HG03039 (cell line): ENCODE measurements at regions not wholly inside any gene's neighbourhood (a gene's known extent, or its start where the extent isn't known, plus 50 kb on each side); places are given as distances from the start of the nearest gene placed in this dataset.
"Not testable (repeated sequence)": the region's sequence is repeated elsewhere in the genome, so short reads cannot be mapped to it uniquely, and the experiment has no call there.

ENCODE experiments used
- ATAC-seq: cut with Tn5 transposase; IDR thresholded peaks from one replicate; pipeline ENCODE4 v1.9.1; 2021; ENCODE audit warnings: mild to moderate bottlenecking, moderate library complexity; ENCODE audit not compliant: unreplicated experiment

DNA sequence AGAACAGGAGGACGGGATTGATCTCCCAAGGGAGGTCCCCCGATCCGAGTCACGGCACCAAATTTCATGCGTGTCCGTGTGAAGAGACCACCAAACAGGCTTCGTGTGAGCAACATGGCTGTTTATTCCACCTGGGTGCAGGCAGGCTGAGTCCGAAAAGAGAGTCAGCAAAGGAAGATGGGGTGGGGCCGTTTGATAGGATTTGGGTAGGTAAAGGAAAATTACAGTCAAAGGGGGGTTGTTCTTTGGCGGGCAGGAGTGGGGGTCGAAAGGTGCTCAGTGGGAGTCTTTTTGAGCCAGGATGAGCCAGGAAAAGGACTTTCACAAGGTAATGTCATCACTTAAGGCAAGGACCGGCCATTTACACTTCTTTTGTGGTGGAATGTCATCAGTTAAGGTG, 763.6 kb upstream of the CTNND2 start:
- ATAC-seq, result not testable (repeated sequence)

DNA sequence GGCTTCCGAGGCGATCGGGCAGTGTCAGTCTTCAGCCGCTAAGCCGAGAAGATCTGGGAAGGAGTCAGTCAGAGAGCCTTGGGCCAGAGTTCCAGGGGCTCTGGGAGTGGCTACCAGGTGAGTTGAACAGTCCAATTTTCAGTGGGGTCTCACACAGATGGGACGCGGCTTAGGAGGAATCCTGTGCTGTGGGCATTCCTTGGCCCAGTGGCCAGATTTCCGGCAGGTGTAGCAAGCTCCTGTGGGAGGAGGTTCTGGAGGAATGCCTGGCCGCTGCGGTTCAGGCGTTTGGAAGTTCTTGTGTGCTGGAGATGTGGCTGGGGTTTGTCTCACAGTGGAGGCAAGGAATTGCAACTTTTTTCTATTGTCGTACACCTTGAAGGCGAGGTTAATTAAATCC, 761.5 kb upstream of the CTNND2 start:
- ATAC-seq, result not testable (repeated sequence)

DNA sequence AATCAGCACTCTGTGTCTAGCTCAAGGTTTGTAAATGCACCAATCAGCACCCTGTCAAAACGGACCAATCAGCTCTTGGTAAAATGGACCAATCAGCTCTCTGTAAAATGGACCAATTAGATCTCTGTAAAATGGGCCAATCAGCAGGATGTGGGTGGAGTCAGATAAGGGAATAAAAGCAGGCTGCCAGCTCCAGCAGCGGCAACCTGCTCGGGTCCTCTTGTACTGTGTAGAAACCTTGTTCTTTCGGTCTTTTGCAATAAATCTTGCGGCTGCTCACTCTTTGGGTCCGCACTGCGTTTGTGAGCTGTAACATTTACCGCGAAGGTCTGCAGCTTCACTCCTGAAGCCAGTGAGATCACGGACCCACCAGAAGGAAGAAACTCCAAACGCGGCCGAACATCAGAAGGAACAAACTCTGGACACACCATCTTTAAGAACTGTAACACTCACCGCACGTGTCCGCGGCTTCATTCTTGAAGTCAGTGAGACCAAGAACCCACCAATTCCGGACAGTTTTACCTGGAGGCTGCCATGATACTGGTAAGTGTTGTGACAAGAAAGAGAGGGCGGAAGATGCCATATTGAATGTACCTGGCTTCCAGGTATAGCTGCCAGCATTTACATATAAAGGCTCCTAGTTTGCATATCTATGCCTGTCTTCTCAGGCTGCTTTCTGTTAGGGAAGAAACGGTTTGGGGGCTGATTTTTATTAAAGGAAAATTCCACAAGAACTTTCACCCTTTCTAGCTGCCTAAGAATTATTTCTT, 758.5 kb upstream of the CTNND2 start:
- ATAC-seq, result no peak

DNA sequence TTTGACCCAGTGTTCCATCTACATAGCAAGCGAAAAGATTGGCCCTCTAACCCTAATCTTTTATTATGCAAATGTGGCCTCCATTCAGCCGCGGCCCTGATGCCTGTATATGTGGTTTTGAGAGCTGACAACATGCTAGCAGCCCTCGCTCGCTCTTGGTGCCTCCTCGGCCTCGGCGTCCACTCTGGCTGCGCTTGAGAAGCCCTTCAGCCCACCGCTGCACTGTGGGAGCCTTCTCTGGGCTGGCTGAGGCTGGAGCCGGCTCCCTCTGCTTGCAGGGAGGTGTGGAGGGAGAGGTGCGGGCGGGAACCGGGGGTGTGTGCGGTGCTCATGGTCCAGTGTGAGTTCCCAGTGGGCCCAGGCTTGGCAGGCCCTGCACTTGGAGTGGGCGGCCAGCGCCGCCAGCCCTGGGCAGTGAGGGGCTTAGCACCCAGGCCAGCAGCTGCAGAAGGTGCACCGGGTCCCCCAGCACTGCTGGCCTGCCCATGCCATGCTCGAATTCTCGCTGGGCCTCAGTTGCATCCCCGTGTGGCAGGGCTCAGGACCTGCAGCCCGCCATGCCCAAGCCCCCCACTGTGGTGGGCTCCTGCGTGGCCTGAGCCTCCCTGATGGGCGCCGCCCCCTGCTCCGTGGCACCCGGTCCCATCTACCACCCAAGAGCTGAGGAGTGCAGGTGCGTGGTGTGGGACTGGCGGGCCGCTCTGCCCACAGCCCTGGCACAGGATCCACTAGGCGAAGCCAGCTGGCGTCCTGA, 757.5 kb upstream of the CTNND2 start:
- ATAC-seq, result no peak

DNA sequence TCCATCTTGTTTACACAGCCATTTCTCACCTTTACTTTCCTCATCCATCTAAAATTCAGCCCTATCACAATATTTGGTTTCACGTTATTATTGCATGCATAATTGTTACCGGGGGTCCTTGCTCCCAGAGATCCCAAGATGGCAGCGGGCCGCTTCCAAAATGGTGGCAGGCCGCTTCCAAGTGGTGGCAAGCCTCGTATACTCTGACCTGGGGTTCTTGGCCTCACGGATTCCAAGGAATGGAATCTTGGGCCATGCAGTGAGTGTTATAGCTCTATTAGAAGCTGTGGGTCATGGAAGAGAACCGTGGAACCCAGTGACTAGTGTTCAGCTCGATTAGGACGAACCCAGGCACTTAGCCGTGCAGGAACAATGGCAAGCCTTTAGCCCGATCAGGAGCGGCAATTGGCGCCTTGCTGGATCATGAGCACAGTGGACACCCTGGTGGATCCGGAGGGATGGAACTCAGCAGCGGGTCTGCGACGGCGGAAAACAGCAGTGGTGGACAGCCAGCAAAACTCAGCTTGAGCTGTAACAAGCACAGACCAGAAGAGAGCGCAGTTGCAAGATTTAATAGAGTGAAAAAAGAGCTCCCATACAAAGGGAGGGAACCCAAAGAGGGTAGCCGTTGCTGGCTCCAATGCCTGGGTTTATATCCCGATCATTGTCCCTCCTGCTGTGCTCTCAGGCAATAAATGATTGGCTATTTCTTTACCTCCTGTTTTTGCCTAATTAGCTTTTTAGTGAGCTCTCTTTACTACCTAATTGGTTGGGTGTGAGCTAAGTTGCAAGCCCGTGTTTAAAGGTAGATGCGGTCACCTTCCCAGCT, 756.2 kb upstream of the CTNND2 start:
- not testable (repeated sequence) for ATAC-seq

DNA sequence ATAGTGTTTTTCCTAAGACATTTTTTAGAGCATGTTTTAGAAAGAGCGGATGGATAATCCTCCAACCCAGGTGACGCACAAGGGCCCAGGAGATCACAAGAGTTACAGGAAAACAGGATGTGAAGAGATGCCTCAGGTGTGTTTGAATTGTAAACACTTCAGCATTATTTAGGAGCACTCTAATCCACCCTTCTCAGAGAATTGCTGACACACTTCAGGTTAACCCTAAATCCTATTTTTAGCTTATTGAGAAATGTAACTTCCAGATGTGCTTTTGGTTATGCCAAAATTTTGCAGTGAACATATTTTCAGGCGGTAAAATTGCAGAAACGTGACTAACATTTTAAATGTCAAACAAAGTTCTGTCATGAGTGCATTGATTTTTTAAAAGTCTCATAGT, 755.4 kb upstream of the CTNND2 start:
- ATAC-seq, result no peak

DNA sequence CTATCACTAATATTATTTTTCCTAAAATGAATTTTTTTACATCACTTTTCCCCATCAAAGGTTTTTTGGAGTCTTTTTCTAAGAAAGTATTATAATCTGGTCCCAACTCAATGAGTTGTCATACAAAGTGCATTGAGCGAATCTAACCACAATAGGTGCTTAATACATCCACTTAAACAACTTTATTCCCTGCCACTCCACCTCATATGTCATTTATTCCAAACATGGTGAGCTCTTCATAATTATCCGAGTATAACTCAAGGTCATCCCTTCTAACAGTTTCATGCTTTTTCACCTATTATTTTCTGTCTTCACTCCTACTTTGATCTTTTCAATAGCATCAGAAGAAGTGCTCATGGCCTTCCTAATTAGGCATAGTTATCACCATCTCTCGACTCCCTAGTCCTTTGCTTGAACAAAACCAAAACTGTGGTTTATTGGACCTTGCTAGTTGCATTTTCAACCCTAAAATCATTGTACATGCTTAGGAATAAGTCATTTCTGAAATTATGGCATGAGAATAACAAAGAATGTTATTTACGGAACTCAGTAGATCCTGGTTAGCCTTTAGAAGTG, 754.7 kb upstream of the CTNND2 start:
- ATAC-seq, result no peak

DNA sequence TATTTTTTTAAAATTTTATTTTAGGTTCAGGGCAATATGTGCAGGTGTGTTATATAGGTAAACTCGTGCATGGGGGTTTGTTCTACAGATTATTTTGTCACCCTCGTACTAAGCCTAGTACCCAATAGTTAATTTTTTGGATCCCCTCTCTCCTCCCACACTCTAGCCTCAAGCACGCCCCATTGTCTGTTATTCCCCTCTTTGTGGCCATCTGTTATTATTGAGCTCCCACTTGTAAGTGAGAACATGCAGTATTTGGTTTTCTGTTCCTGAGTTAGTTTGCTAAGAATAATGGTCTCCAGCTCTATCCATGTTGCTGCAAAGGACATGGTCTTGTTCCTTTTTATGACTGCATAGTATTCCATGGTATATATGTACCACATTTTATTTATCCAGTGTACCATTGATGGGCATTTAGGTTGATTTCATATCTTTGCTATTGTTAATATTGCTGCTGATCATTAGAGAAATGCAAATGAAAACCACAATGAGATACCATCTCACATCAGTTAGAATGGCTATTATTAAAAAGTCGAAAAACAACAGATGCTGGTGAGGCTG, 753.7 kb upstream of the CTNND2 start:
- ATAC-seq, result not testable (repeated sequence)

DNA sequence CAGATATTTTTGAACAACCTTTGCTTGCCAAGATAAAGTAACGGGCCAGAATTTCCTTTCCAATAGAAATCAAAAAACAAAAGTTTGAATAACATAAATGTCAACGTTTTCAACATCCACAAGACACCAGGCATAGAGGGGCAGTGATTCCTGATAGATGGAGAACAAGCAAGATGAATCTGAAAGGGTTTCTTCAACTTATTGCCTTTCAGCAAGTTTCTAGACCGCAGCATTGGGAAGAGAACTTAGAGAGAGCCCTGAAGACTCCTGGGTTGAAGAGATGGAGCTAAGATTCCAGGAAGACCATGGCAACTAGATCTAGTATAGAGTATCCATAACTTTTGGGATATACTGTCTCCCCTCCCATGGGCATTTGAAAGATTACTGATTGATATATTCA, 751.4 kb upstream of the CTNND2 start:
- no peak for ATAC-seq

DNA sequence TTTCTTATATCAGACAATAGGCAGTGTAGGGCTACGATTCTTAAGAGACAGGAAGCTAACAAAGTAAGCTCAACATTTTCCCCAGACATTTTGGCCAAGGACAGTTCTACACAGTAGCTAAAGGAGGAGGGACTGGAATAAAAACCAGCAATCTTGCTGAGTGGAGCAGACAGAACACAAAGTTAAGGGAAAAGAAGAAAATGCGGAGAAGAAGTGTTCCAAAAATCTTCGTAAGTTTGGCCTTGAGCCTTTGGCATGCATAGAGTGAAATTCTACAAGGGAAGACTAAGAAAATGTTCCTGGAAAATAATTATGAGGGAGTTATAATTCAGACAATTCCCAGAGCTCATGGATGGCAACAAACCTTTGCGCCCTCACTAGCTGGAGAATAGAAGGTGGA, 748.0 kb upstream of the CTNND2 start:
- no peak for ATAC-seq

DNA sequence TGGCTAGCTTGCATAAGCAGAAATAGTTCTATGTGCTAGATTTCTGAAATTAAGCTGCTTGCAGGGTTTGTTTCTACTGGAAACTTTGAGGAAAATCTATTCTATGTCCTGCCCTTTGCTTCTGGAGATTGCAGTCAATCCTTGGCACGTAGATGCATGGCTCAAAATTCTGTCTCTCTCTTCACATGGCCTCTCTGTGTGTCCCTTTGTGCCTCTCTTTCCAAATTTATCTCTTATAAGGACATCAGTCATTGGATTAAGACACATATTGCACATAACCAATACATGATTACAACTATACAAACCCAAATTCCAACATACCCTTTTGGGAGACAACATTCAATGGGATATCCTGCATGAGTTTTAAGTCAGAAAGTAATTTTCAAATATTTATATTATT, 744.3 kb upstream of the CTNND2 start:
- no peak for ATAC-seq

DNA sequence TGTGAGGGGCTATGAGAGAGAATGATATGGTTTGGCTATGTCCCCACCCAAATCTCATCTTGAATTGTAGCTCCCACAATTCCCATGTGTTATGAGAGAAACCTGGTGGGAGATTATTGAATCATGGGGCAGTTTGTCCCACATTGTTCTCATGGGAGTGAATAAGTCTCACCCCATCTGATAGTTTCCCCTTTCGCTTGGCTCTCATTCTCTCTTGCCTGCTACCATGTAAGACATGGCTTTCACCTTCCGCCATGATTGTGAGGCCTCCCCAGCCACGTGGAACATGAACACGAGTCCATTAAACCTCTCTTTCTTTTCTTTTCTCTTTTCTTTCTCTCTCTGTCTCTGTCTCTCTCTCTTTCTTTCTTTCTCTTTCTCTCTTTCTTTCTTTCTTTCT, 743.4 kb upstream of the CTNND2 start:
- ATAC-seq, result no peak

DNA sequence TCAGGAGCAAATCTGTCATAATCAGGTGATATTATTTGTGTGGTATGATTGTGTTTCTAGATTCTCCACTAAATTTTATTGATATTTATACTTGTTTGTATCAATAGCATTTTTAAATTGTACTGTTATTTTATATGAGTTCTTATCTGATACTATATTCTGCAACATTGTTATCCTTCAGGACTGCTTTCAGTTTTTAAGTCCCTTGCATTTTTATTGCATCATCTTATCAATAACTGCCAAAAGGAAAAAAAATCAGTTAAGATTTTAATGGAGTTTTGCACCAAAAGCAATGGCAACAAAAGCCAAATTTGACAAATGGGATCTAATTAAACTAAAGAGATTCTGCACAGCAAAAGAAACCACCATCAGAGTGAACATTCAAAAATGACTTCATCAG, 741.3 kb upstream of the CTNND2 start:
- ATAC-seq, result no peak

DNA sequence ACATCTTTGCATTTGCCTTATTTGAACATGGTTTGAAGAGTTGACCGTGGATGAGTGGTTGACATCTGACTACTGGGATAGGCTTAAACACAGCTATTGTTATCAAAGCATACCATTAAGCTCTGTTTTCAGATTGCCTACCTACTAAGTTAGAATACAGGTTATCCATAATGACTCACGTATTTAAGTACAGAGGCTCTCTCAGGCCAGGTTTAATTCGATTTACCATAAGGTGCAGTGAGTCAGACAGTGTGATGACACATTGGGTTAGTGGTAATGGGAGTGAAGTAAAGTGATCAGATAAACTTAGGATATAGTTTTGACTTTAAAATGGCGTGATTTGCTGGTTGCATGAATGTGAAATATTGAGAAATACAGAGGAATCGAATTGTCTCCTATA, 732.0 kb upstream of the CTNND2 start:
- ATAC-seq, result no peak

DNA sequence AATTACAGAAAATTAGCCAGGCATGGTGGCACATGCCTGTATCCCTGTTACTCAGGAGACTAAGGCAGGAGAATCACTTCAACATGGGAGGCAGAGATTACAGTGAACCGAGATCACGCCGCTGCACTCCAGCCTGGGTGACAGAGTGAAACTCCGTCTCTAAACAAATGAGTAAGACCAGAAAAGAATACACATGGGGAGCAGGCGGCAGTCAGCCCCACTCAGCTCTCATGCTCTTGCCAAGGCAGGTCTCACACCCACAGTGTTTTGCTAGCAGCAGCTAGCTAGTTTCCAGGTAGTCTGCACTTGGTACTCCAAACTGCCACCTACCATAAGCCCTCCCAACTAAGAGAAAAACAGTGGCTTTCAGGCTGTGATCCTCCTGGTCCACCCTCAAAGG, 722.3 kb upstream of the CTNND2 start:
- no peak for ATAC-seq

DNA sequence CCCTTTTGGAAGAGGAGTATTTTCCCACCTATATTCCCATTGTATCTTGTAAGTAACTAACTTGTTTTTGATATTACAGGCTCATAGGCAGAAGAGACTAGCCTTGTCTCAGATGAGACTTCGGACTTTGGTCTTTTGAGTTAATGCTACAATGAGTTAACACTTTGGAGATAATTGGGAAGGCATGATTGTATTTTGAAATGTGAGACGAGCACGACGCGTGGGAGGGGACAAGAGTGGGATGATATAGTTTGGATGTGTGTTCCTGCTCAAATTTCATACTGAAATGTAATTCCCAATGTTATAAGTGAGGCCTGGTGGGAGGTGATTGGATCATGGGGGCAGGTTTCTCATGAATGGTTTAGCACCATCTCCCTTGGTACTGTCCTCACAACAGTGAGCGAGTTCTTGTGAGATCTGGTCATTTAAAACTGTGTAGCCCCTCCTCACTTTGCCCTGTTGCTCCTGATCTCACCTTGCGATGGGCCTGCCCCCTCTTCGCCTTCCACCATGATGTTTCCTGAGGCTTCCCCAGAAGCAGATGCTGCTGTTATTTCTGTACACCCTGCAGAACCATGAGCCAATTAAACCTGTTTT, 721.5 kb upstream of the CTNND2 start:
- ATAC-seq, result no peak

DNA sequence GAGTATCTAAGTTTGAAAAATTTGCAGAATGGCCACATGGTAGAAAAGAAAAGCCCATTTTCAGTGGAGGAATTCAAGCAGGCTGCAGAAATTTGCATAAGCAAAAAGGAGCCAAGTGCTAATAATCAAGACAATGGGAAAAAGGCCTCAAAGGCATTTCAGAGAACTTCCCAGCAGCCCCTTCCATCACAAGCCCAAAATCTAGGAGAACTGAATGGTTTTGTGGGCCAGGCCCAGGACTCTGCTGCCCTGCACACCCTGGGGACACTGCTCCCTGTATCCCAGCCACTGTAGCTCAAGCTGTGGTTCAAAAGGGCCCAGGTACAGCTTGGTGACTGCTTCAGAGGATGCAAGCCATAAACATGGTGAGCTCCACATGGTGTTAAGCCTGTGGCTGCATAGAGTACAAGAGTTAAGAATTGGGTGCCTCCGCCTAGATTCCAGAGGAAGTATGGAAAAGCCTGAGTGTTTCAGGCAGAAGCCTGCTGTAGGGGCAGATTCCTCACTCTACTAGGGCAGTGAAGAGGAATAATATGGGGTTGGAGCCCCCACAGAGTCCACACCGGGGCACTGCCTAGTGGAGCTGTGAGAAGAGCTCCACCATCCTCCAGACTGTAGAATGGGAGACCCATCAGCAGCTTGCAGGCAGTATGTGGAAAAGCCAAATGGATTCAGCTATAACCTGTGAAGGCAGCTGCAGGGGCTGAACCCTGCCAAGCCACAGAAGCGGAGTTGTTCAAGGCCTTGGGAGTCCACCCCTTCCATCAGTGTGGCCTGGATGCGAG, 720.7 kb upstream of the CTNND2 start:
- ATAC-seq, result no peak

DNA sequence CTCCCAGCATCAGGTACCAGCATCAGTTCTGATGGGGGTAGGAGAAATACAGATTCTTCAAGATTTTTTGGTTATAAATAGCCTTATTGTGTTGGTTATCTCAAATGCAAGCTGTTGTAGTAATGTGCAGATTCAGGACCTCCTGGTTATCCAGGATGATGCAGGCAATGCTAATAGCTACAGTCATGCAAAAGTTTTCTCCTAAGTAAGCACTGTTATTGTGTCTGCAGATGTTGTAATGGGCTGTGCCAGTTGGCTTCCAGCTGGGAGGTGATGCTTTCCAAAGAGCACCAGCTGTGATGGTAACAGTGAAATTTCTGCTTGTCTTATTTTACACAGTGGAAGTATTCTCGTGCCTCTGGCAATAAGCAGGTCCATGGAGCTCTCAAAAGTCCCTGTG, 719.2 kb upstream of the CTNND2 start:
- ATAC-seq, result no peak

DNA sequence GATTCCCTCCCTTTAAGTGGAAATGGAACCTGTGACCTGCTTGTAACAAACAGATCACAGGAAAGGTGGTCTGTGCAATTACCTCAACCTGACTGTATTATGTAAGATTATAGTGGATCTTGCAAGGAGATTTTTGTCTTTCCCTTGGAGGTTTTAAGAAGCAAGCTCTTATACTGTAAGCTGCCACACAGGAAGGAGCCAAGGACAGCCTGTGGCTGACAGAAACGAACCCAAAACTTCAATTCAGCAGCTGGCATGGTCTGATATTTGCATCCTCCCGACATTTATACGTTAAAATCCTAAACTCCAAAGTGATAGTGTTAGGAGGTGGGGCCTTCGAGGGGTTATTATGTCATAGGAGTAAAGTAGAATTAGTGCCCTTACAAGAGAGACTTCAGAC, 711.8 kb upstream of the CTNND2 start:
- ATAC-seq, result no peak
